HG03095 (cell line): ENCODE measurements at regions not wholly inside any gene's neighbourhood (a gene's known extent, or its start where the extent isn't known, plus 50 kb on each side); places are given as distances from the start of the nearest gene placed in this dataset.

ENCODE experiments used
- ATAC-seq: cut with Tn5 transposase; IDR thresholded peaks from one replicate; pipeline ENCODE4 v1.9.1; 2021; ENCODE audit warnings: moderate library complexity; ENCODE audit not compliant: unreplicated experiment

DNA sequence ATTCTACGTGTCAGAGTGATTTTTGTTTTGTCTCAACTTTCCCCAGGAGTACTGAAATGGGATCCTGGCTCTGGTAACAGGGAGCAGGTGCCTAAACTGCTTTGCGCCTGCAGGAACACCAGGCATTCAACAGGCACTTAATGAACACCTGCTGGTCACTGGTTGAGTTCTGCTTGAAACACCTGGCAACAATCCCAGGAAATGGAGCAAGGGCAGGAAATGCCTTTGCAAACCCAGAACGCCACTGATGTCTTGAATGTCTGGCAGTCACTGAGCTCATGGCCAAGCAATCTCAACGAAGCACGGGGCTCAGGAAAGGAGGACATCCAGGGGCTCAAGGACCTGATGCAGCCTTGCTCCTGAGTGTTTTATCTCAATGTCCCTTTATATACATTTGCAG, 360.0 kb upstream of the RAB6C start:
- ATAC-seq: no peak

- ATAC-seq: no peak
These were observed 359.1 kb upstream of the RAB6C start for GRCh38 chr2:129620411-129620810.

GRCh38 chr2:129623783-129624182, 355.7 kb upstream of the RAB6C start:
- ATAC-seq: no peak

DNA sequence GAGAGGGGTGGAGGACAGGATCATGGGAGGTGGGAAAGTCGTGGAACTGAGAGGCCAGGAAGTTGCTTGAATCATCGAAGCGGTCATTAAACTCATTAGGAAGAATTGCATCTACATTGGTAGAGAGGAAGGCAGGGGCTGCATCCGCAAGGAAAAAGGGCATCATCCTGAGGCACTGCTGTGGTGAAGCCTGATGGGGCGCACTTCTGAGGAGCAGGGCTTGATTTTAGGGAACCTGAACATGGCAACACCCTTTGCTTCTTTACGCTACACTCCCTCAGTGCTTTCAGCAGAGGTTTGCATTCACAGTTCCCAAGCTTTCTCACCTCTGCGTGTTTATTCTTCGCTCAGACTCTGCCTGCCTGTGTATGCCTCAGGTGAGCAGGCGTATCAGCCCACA, 352.0 kb upstream of the RAB6C start:
- ATAC-seq: no peak

- ATAC-seq: no peak
These were observed 342.8 kb upstream of the RAB6C start for GRCh38 chr2:129636692-129637091.

- no peak for ATAC-seq
These were observed 338.1 kb upstream of the RAB6C start for GRCh38 chr2:129641371-129641770.

DNA sequence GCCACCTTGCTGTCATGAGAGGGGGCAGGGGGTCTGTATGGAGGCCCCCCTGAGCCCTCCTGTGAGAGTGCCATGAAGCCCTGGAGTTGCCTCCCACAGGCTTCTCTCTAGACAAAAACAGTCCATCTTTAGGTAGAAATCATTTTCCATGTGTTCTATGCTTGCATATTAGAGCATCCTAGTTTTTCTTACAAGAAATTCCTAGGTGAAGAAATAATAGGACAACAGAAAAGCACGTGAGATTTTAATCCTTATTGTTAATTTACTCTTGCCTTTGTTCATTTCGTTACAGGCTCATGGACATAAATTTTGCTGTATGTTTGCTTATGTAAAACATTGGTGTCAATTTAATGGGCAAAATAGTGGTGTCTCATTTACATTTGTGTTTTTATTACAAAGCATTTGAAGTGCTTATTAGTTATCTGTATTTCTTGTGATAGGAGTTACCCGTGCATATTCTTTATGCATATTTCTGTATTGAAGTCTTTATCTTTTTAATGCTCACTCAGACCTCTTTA, 336.9 kb upstream of the RAB6C start:
- no peak for ATAC-seq

DNA sequence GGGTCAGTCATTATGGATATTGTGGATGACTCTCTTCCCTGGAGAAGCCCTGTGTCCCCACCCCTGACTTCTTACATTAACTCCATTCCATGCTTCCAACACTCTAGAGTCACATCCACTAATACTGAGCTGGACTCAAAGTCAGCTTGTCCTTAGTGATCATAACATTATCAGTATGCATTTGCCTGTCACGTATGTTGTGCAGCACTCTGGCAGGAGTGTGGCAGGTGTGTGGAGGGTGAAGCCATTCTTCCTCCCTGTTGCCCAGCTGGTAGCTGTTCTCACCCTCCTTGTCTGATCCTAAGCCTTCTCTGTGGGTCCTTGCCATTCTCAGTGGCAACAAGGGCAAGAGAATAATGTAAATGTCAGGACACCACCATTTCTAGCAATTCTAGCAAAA, 334.1 kb upstream of the RAB6C start:
- ATAC-seq: no peak

DNA sequence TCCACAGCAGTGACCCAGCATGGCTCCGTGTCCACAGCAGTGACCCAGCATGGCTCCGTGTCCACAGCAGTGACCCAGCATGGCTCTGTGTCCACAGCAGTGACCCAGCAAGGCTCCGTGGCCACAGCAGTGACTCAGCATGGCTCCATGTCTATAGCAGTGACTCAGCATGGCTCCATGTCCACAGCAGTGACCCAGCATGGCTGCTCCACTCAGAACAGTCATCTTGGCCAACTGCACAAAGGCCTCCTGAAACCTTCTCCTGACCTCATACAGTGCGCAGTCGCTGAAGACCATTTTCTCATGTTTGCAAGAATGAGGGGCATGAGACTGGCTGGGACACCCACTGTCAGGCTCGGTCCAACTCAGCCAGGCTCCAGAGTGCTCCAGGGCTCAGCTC, 333.4 kb upstream of the RAB6C start:
- ATAC-seq: no peak

- no peak for ATAC-seq
These were observed 326.2 kb upstream of the RAB6C start for GRCh38 chr2:129653246-129653645.

DNA sequence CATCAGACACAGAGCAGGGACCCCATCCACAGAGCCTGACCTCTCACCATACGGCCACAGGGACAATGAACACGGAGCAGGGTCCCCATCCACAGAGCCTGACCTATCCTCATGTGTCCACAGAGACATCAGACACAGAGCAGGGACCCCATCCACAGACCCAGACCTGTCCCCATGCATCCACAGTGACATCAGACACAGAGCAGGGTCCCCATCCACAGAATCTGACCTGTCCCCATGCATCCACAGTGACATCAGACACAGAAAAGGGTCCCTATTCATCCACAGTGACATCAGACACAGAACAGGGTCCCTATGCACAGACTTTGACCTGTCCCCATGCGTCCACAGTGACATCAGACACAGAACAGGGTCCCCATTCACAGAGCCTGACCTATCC, 325.1 kb upstream of the RAB6C start:
- ATAC-seq: no peak

DNA sequence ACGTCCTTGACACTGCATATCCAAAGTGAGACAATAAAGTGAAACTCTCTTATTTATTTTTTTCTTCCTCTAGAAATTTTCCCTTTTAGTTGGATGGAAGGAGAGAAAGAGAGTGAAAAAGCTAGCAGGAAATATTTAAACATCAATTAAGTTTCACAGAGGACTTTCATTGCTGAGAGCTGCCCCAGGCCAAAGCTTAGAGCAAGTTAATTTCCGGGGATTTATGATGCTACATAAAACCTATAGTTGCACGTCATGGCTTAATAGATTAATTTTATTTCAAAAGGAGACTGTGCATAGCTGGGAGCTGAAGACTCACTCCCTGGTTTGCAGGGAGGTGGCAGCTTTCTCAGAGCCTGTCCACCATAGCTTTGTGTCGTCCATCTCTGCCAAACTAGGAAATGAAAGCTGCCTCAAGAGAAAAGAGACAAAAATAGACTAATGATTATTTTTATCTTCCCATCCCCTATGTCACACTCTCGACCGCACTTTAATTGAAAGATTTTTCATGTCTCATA, 323.3 kb upstream of the RAB6C start:
- no peak for ATAC-seq

- no peak for ATAC-seq
These were observed 321.0 kb upstream of the RAB6C start for GRCh38 chr2:129658430-129658829.

GRCh38 chr2:129661935-129662334, 317.5 kb upstream of the RAB6C start:
- no peak for ATAC-seq

- ATAC-seq: no peak
These were observed 311.9 kb upstream of the RAB6C start for GRCh38 chr2:129667577-129667976.

GRCh38 chr2:129672521-129672920, 306.9 kb upstream of the RAB6C start:
- no peak for ATAC-seq

DNA sequence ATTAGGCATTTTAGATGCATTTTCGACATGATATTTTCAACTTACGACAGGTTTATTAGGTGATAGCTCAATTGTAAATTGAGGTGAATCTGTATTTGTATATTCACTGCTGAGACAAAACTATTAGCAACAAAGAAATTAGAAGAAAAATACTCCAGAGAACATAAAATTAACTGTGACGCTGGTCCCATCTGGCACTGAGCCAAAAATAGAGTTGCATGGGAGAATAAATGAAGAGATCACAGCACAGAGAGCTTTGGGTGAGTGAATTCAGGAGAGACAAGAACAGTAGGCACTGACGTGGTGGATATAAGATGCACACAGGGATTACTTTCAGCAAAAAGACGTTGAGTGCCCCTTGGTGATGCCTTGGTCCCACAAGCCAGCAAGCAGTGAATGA, 306.2 kb upstream of the RAB6C start:
- ATAC-seq: no peak

- no peak for ATAC-seq
These were observed 305.4 kb upstream of the RAB6C start for GRCh38 chr2:129673847-129674711.

DNA sequence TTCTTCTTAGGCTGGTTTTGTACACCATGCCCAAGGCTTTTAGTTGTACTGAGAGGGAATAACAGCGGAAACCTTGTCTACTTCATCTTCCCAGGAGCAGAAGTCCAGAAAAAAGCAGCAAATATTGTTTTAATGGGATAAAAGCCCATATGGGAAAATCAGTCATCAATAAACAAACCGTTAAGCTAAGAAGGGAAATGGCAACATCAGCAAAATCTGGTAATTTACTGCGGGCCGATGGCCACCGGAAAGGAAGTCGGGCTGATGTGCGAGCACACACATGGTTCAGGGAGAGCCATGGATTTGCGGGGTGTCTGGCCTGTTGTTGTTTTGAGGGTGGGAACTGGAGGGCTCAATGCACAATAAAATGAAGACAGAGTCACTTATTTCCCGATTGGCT, 300.7 kb upstream of the RAB6C start:
- ATAC-seq: no peak

GRCh38 chr2:129681788-129682187, 297.7 kb upstream of the RAB6C start:
- no peak for ATAC-seq

DNA sequence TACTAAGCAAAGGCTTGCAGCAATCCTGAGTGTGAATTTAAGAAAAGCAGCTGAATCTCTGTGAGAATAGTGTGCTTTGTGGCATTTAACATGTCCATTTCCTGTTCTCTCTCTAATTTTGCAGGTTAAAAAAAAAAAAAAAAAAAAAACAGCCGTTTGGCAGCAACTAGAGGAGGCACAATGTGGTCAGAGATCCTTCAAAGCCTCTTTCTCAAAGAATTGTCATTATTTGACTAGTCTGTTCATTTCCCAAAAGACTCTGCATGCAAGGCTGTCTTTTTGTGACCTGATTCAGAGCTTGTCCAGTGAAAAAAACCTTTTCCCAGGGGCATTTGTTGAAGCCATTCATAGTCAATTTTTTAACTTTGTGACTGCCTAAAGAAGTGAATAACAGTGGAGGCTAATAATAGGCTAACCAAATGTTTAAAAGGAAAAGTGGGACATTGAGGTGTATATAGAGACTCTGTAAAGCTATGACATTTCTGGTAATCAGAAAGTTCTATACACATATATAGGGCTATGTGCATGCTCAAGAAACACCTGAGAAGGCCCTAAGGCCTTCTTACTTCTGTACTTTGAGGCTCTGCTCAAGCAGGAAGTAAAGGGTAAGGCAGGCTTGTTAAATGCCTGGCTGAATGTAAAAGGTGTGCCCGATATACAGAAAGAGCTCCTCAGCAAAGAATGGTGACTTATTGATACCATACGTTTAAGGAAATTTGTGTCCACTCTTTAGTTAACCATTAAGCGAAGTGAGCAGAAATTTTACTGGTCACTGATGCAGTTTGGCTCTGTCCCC, 289.6 kb upstream of the RAB6C start:
- no peak for ATAC-seq

DNA sequence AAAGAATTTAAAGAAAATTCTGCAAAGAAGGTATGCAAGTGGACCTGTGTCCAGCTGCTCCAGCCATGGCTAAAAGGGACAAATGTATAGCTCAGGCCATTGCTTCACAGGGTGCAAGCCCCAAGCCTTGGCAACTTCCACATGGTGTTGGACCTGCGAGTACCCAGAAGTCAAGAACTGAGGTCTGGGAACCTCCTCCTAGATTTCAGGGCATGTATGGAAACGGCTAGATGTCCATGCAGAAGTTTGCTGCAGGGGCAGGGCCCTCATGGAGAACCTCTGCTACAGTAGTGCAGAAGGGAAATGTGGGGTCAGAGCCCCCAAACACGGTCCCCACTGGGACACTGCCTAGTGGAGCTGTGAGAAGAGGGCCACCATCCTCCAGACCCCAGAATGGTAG, 284.0 kb upstream of the RAB6C start:
- ATAC-seq: no peak
